Islet precursor cell (in vitro differentiated cells): ENCODE measurements at regions not wholly inside any gene's neighbourhood (a gene's known extent, or its start where the extent isn't known, plus 50 kb on each side); places are given as distances from the start of the nearest gene placed in this dataset.
A peak's percentile ranks its signal among the peaks of the same experiment; 100 is the strongest.

Experiments
- DNase-seq: peaks from one replicate; pipeline ENCODE4 v3.0.0-alpha.2; 2018

- no peak for DNase-seq
Observed at GRCh38 chr11:79570104-79570503, 129.3 kb upstream of the TENM4 start.

GRCh38 chr11:79564288-79564925, 123.6 kb upstream of the TENM4 start:
- DNase-seq: no peak

DNA sequence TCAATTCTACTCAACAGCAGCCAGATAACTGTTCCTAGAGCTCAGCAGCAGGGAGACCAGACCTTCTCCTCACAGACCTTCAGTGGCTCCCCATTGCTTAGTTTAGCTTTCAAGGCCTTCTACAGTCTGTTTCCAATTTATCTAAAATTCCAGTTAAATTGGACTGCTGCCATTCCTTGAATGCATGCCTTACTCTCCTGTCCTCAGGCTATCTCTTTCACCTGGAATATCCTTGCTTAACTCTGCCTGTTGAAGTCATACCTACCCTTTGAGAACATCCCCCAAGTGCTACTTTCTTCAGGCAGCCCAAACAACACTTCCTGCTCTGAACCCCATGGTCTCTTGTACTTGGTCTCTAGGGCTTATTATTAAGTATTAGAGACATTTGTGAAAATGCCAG, 120.7 kb upstream of the TENM4 start:
- no peak for DNase-seq

GRCh38 chr11:79550809-79551208, 110.0 kb upstream of the TENM4 start:
- no peak for DNase-seq

GRCh38 chr11:79547256-79547655, 106.4 kb upstream of the TENM4 start:
- DNase-seq: no peak

DNA sequence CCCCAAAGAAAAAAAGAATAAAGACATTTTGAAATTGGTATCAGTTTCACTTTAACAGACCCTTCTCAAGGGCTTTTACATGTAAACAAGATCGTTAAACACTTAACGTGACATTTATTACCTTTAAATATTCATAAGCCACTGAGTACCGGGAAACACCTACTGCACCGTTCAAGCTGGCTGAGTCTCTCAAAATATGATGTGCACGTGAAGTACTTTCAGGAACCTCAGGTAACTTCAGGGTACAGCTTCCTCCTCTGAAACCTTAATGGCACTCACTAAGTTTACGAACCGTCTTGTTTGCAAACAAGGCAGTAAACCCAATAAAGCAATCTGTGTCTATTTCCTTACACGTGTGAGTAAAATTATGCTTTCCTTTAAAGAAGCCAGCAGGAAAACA, 105.5 kb upstream of the TENM4 start:
- no peak for DNase-seq

DNA sequence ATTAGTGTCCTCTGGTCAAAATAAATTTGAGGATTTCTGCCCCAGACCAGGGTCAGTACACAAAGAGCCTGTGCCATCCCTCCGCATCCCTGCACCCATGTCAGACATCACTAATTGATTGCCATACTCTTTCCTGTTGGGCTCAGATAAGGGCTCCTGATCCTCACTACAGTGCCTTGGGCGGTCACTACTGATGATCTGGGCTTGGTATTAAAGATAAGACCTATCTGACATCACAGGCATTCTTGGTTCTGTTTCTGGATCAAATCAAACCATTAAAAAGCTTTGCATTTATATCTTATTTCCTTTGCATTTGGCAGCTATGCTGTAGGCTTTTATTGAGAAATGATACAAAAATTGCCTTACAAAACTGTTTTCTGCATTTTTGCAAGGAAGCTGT, 103.5 kb upstream of the TENM4 start:
- DNase-seq: no peak

- no peak for DNase-seq
Observed at GRCh38 chr11:79543101-79543500, 102.3 kb upstream of the TENM4 start.

GRCh38 chr11:79541466-79541865, 100.6 kb upstream of the TENM4 start:
- DNase-seq: no peak

DNA sequence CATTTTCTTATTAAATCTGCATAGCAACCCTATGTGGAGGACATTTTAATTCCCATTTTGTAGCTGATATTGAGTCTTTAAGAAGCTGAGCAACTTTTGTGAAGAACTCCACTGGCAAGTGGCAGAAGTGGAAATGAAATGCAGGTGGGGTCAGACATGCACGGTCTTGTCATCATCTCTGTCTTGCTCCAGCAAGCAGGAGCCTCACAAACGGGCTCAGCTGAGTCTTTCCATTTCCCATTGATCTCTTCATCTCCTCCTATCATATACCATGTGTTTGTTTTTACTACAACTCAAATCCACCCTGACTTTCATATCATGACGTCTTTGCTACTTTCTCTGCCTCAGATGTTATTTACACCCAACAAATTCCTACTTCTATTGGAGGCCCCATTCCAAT, 97.9 kb upstream of the TENM4 start:
- no peak for DNase-seq

GRCh38 chr11:79536155-79536917, 95.5 kb upstream of the TENM4 start:
- no peak for DNase-seq

DNA sequence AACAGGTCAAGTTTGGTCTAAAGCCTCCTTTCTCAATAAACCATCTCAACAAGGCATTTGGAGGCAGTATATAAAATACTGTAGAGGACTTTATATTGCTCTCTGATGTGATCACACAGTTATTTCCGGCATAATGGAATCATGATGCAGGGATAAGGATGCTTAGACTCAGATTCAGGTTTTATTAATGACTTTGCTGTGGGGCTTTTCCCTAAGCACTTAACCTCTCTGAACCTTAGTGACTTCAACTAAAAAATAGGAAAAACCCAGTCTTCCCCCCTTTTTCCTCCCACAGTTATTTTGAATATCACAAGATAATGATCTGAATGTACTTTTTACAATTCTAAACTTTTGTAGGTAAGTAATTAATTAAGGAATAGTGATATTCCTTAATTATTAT, 94.8 kb upstream of the TENM4 start:
- DNase-seq: no peak

- no peak for DNase-seq
Observed at GRCh38 chr11:79525257-79525656, 84.4 kb upstream of the TENM4 start.

GRCh38 chr11:79522626-79523025, 81.8 kb upstream of the TENM4 start:
- DNase-seq: no peak

- DNase-seq: peak; percentile 90
Observed at GRCh38 chr11:79520086-79520485, 79.3 kb upstream of the TENM4 start.

DNA sequence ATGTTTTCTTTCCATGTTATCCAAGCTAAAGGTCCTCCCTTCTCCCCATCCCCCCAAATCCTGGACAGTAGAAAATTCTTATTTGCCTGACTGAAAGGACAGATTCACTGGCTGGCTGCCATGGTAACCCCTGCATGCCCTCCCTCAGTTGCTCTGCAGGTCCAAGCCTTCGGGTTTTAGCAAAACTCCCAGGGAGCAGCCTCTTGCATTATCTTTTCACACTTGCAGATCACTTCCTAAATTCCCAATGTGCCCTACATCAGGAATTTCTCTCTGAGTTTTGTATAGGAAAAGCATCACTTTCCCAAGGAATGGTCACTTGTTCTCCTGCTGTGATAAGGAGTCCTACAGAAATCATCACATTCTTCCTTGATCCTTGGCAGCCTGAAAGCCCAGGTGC, 75.0 kb upstream of the TENM4 start:
- no peak for DNase-seq

DNA sequence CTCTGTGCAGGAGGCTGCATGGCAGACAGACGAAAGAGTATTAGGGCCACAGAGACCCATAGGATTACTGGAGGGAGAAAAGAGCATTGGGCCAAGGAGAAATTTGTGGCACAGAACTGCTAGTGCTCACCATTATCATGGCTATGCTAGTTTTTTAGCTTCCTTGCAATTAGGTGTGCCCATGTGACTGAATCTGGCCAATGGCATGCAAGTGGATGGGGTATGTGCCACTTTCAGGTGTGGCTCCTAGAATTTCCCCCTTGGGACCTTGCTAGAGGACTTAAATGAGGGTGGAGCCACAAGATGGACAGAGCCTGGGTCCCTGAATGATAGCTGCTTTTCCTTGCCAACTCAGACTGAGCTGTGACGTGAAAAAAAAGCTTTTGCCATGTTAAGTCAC, 73.9 kb upstream of the TENM4 start:
- DNase-seq: peak; percentile 29

- DNase-seq: no peak
Observed at GRCh38 chr11:79514290-79514689, 73.5 kb upstream of the TENM4 start.

DNA sequence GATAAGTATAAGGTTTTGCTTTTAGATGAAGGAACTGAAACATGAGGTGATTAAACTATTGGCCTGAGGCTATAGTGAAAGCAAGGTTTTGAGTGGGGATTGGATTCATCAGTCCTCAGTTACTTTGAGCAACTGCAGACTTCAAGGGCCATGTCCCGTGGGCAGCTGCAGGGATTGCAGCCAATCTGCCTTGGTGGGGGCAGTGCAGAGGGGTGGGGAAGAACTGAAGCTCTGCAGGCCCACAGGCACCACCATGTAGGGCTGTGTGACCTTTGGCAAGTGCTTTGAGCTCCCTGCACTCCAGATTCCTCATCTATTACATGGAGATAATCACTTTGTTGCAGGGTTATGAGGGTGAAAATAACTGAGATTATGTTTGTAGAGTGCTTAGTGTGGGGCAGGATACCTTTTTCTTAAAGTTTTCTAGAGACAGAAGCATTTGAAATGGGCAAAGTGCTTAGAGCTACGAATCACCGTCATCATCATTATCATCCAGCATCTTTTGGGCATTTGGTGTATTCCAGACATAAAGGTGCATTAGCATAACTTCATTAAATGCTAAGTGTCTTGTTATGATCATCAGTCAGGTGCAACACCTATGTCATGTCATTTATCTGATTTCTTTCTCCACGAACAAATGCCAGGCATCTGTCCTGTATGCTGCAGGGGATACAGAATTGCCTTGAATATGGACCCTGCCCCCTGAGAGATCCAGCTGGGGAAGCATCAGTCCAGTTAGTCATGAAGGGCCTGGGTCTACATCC, 72.1 kb upstream of the TENM4 start:
- peak; percentile 52 for DNase-seq

DNA sequence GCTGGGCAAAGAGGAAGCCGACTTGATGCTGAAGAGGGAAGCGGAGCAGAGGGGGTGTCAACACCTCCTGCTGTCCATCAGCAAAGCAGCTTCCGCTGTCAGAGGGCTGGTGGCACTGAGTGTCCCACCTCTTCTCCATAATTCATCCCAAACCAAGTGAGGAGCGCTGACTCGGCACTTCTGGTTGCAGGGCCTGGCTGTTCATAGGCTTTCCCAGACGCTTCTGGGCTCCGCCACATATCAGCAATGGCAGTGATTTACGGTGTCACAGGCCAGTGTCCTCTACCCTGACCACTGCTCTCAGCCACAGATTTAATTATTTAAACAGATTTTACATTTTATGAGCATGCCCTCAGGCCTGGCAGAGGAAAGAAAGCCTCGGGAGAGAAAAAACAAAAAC, 70.1 kb upstream of the TENM4 start:
- DNase-seq: peak; percentile 67

DNA sequence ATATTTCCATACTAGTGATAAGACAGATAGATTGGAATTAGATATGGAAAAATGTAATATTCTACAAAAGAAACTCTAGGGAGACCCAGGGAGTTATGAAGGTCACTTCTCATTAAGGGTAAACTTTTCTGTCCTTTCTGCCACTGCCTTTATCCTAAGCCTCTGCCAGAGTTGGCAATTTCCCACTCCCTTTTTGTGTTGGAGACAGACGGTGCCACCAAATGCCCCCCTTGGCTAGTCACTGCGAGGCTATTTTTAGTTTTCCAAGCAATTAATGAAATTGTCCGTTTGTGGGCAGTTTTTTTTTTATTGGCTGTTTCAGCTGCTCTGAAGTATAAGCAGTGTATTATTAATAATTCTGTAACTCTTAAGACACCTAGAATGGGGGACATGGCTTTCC, 67.6 kb upstream of the TENM4 start:
- DNase-seq: no peak

DNA sequence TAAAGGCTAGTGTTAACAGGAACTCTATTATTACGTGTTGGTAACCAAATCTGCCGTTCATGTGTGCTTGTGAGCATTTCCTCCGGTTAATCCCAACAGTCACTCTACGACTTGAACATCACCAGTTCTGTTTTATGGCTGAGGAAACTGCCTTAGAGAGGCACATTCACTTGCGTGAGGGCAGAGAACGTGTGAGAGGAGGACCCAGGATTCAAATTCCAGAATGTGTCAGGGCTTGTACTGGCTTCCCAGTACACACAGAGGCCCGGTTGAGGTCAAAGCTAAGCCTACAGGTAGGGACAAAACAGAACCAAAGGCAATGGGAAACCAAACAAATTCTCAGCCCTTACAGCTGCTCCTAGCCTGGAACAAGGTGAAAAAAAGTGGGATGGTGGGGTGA, 66.9 kb upstream of the TENM4 start:
- peak; percentile 40 for DNase-seq

DNA sequence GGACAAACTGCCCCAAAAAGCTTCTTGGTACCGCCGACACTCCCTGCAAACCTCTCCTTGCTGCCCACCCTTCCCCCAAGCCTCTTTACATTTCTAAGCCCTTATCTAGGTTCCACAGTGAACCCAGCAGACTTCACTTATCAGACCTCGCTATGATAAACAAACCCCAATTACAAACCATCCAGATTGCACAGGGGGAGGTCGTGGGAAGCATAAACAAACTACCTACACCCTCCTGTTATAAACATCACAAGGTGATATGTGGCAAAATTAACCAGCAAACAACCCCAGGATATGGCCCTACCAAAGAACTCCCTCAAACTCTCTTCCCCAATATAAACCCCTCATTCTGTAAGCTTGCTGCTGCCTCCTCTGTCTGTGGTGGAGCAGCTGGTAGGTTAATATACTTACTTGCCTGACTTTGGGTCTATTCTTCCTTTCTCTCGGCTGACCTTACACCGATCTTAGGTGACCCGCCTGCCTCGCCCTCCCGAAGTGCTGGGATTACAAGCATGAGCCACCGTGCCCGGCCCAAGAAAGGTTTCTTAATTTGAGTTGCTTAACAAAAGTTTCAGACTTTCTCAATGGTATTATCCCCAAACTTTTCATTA, 66.0 kb upstream of the TENM4 start:
- DNase-seq: peak; percentile 21

DNA sequence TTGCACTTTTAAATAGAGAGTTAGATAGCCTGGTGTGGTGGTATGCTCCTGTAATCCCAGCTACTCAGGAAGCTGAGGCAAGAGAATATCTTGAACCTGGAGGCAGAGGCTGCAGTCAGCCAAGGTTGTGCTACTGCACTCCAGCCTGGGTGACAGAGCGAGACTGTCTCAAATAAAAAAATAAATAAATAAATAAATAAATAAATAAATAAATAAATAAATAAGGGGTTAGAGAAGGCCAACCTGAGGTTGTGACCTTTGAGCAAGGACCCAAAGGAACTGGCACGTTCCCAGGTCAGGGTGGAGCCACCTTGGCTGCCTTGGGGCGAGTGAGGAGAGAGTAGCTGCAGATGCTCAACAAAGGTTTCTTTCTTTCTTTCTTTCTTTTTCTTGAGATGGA, 65.3 kb upstream of the TENM4 start:
- no peak for DNase-seq
